SK-N-MC (cell line): ENCODE measurements at regions not wholly inside any gene's neighbourhood (a gene's known extent, or its start where the extent isn't known, plus 50 kb on each side); places are given as distances from the start of the nearest gene placed in this dataset.
A peak's percentile ranks its signal among the peaks of the same experiment; 100 is the strongest.

Experiments
- DNase-seq: peaks from one replicate; pipeline ENCODE4 v3.0.0-alpha.2; 2011; ENCODE audit warnings: low read depth, low spot score
- H3K27ac ChIP-seq: fragments of 200-600 bp; sonication (generic); 2 replicates; pipeline ENCODE4 v1.5.1; 2016; ENCODE audit warnings: mixed run types
- H3K36me3 ChIP-seq: fragments of 200-600 bp; sonication (generic); 2 replicates; pipeline ENCODE4 v1.6.1; 2017; ENCODE audit warnings: antibody characterized with exemption, low read length, mixed read lengths; ENCODE audit not compliant: insufficient read depth
- H3K4me3 ChIP-seq: fragments of 200-600 bp; sonication (generic); 2 replicates; pipeline ENCODE4 v1.5.1; 2016
- H3K9ac ChIP-seq: fragments of 200-600 bp; sonication (generic); 2 replicates; pipeline ENCODE4 v1.8.0; 2017; ENCODE audit warnings: mixed run types, mixed read lengths; ENCODE audit not compliant: insufficient read length
- H3K9me3 ChIP-seq: fragments of 200-600 bp; sonication (generic); 2 replicates; pipeline ENCODE4 v1.6.1; 2017; ENCODE audit warnings: low read depth, mild to moderate bottlenecking, antibody characterized with exemption, low read length, moderate library complexity, mixed read lengths
- EZH2 ChIP-seq: fragments of 200-600 bp; sonication (generic); IDR thresholded peaks from one replicate; pipeline ENCODE4 v1.6.1; 2017; ENCODE audit warnings: antibody characterized with exemption
- FOXP2 ChIP-seq: optimal IDR thresholded peaks from 2 replicates; pipeline ENCODE3; 2011; ENCODE audit warnings: mild to moderate bottlenecking, moderate library complexity; ENCODE audit not compliant: insufficient read depth; ENCODE audit errors: extremely low read length, control extremely low read depth
- POLR2AphosphoS5 ChIP-seq: IDR thresholded peaks from 2 replicates; pipeline ENCODE4 v1.6.1; 2012; ENCODE audit warnings: mild to moderate bottlenecking, low read depth, low read length, borderline replicate concordance

DNA sequence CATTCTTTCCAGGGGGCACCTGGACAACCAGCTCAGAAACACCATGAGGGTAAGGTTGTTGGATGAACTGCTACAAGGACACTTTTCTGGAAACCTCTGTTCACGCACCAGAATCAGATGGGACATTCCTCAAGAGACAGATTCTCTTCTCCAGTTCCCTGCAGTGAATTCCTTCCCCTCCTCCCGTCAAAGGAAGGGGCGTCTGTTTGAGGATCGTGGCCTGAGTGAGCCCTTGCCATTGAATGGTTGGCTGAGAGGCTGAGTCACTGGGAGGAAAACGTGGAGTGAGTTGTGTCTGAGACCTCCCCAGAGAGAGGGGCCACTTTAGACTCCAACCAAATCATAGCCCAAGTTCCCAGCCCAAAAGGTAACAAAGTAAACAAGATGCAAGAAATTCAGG is 79.4 kb upstream of the ZNF507 start:
- no peak for TF ChIP-seq EZH2
- TF ChIP-seq POLR2AphosphoS5: no peak
- TF ChIP-seq FOXP2: no peak
- Histone ChIP-seq H3K36me3 (no peaks in the 10 kb centered on the region), H3K9me3 (no peaks in the 10 kb centered on the region), H3K4me3 (no peak overlapping the region), H3K9ac (no peak overlapping the region), H3K27ac (no peak overlapping the region)
- DNase-seq: no peak

DNA sequence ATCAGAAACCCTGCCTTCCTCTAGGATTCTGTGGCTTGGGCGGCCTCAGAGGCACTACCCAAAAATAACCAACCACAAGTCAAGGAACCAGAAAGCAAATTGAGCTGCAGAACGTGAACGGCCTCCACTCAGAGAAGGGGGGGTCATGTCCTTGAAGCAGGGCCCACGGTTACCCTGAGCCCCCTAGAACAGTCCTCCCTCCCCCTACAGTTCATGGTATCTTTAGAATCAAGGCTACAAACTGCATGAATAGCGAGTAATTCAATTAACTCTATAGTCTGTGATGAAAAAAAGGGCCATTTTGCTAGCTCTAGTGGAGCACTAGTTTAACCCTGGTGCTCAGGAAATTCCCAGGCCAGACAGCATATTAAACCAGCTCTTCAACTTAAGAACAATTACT is 79.0 kb upstream of the ZNF507 start:
- H3K4me3 ChIP-seq: no peak overlapping the region
- no peak for DNase-seq
- H3K36me3 ChIP-seq: no peaks in the 10 kb centered on the region
- TF ChIP-seq FOXP2: no peak
- TF ChIP-seq EZH2: no peak
- no peak for TF ChIP-seq POLR2AphosphoS5
- no peak overlapping the region for H3K27ac ChIP-seq
- no peak overlapping the region for H3K9ac ChIP-seq
- no peaks in the 10 kb centered on the region for H3K9me3 ChIP-seq

DNA sequence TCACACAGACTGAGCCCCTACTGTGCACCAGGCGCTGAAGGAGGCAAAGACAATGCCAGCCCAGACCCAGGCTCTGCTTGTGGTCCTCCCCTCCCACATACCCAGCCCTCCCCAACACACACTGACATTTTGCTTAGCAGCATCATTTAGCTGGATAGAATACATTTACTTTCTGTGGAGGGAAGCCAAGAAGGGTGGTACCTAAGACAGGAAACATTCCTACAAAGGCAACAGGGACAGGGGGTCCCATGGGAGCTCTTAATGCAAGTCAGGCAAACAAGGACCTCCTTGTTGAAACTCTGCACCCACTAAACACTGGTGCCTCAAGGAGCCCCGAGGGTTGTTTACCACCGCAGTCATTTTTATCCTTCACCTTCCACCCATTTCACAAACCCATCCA is 77.0 kb upstream of the ZNF507 start:
- peak; percentile 66 for DNase-seq
- Histone ChIP-seq H3K36me3 (no peaks in the 10 kb centered on the region), H3K9ac (no peak overlapping the region), H3K27ac (no peak overlapping the region), H3K4me3 (0 out of 2 replicates have a peak overlapping the region, but pooled peaks have one; percentile 25), H3K9me3 (no peaks in the 10 kb centered on the region)
- TF ChIP-seq EZH2: no peak
- TF ChIP-seq FOXP2: peak; percentile 87

DNA sequence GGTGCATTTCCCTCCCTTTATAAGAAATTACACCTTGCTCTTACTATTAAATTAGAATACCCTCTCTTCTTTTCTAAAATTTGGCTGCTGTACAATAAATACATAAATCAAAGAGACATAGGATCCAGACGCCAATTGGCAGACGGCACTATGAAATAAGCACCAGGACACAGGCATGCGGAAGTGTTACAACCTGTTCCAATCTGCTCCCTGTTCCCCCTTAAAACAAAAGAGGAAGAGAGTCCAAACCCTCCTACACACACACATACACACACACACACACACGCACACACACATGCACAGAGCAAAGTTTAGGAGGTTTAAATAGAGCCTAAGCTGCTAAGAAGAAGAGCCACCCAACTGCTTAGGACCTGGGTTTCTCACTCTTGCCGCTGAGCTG is 75.6 kb upstream of the ZNF507 start:
- Histone ChIP-seq H3K9ac (no peak overlapping the region), H3K4me3 (no peak overlapping the region), H3K9me3 (no peaks in the 10 kb centered on the region), H3K36me3 (no peaks in the 10 kb centered on the region), H3K27ac (no peak overlapping the region)
- no peak for TF ChIP-seq FOXP2
- TF ChIP-seq POLR2AphosphoS5: no peak
- TF ChIP-seq EZH2: no peak
- no peak for DNase-seq

DNA sequence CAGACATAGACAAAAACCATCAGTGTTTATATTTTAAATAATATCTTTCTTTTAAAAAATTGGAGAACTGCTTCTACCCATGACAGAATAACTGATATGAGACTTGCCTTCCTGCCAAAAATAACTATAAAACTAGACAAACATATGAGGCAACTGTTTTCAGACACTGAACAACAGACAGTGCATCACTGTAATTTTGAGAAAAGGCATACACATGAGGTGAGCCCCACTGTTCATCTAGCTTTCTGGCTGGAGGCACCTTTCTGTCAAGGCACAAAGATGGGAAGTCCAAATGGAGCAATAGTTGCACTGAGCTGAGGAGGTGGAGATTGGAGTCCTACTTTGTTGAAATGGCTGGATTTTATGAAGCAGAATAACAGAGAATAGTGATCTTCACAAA is 71.9 kb upstream of the ZNF507 start:
- Histone ChIP-seq H3K9me3 (peaks cover 4% of the 10 kb centered on the region; the same call in 1 of the 2 replicates), H3K27ac (no peak overlapping the region), H3K36me3 (no peaks in the 10 kb centered on the region), H3K4me3 (no peak overlapping the region), H3K9ac (no peak overlapping the region)
- no peak for DNase-seq
- TF ChIP-seq POLR2AphosphoS5 (no peak), FOXP2 (no peak), EZH2 (no peak)

DNA sequence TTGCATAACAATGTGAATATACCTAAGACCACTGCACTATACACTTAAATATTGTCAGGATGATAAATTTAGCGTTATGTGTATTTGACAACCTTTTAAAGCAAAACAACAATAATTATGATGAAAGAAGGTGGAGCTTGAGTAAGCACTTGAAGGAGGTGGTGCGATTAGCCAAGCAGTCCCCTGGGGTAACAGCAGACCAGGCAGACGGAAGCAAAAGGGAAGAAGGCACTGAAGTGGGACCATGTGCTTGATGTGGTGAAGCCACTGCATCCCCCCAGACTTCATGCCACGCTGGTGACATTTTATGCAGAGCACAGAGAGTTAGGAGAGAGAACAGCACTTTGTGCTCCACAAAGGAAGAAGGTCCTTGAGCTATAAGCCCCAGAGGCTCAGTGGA is 58.3 kb upstream of the ZNF507 start:
- H3K9me3 ChIP-seq: no peaks in the 10 kb centered on the region
- peak overlapping the region; percentile 68 for H3K4me3 ChIP-seq
- TF ChIP-seq EZH2 (no peak), POLR2AphosphoS5 (no peak), FOXP2 (no peak)
- H3K9ac ChIP-seq: peak overlapping the region; percentile 67
- H3K27ac ChIP-seq: peak overlapping the region; percentile 97
- no peaks in the 10 kb centered on the region for H3K36me3 ChIP-seq
- no peak for DNase-seq

DNA sequence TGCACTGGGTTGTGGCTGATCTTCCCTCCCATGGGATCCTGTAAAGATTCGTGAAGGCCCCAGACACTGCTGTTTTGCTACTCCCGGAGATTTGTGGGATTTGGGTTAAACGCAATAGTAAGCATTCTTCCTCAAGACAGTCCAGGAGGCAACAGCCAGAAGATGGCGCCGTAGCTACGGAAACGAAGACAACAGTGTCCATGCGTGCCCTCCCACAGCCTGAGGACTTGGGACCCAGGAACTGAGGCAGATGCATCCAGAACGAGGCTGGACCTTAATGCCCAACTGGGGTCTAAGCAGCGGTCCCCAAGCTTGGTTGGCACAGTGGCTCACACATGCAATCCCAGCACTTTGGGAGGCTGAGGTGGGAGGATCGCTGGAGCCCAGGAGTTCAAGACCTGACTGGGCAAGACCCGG is 57.6 kb upstream of the ZNF507 start:
- Histone ChIP-seq H3K4me3 (peak overlapping the region; percentile 68), H3K36me3 (no peaks in the 10 kb centered on the region)
- DNase-seq: peak; percentile 89

DNA sequence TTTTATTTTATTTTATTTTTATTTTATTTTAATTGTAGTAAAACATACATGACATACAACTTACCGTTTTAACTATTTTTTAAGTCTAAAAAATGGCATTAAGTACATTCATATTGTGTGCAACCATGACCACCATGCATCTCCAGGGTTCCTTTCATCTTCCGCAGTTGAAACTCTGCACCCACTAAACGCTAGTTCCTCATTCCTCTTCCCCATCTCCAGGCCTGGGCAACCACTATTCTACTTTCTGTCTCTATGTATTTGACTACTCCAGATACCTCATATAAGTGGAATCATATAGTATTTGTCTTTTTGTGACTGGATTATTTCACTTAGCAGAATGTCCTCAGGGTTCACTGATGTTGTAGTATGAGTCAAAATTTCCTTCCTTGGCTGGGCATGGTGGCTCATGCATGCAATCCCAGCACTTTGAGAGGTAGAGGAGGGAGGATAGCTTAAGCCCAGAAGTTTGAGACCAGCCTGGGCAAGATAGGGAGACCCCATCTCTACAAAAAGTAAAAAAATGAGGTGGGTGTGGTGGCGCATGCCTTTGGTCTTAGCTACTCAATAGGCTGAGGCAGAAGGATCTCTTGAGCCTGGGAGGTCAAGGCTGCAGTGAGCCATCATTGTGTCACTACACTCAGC is 55.7 kb upstream of the ZNF507 start:
- TF ChIP-seq POLR2AphosphoS5 (no peak), EZH2 (no peak), FOXP2 (no peak)
- no peaks in the 10 kb centered on the region for H3K36me3 ChIP-seq
- H3K4me3 ChIP-seq: no peak overlapping the region
- no peaks in the 10 kb centered on the region for H3K9me3 ChIP-seq
- no peak overlapping the region for H3K9ac ChIP-seq
- no peak overlapping the region for H3K27ac ChIP-seq
- no peak for DNase-seq

More for the DNA sequence above, 57.6 kb upstream of the ZNF507 start:
- TF ChIP-seq POLR2AphosphoS5 (peak; percentile 42; the same call in 1 of the 2 replicates), FOXP2 (peak; percentile 95), EZH2 (no peak)
- no peaks in the 10 kb centered on the region for H3K9me3 ChIP-seq
- H3K27ac ChIP-seq: peak overlapping the region; percentile 97
- H3K9ac ChIP-seq: peak overlapping the region; percentile 67

DNA sequence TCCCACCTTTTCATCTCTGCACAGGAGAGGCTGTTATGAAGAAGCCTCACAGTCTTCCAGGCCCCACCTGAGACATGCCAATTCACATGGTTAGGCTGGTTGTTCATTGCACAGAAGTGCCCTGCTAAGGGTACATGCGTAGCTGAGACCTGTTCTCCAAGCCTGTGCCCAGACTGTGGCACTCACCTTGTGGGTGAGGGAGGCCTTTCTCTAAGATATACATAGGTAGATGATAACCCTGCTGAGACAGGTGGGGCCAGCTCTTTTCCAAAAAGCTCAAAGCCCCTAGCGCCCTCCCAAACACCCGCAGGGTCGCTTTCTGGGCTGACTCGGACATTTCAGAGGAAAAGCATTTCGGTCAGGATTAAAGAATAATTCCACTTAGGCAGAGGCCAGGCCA is 53.5 kb upstream of the ZNF507 start:
- Histone ChIP-seq H3K4me3 (no peak overlapping the region), H3K27ac (no peak overlapping the region), H3K9ac (no peak overlapping the region), H3K36me3 (no peaks in the 10 kb centered on the region), H3K9me3 (no peaks in the 10 kb centered on the region)
- no peak for DNase-seq
- no peak for TF ChIP-seq EZH2
- no peak for TF ChIP-seq FOXP2
